GM12878 (cell line): ENCODE measurements at regions not wholly inside any gene's neighbourhood (a gene's known extent, or its start where the extent isn't known, plus 50 kb on each side); places are given as distances from the start of the nearest gene placed in this dataset.

ENCODE experiments used
- ESRRA ChIP-seq: IDR thresholded peaks from 2 replicates; pipeline ENCODE4 v1.6.1; 2012; ENCODE audit warnings: mild to moderate bottlenecking, low read length, improper control_type of control experiment
- HCFC1 ChIP-seq: fragments of 150-350 bp; IDR thresholded peaks from 2 replicates; pipeline ENCODE4 v1.6.1; 2014; ENCODE audit warnings: low read length
- POLR2A ChIP-seq: IDR thresholded peaks from 2 replicates; pipeline ENCODE4 v1.6.1; 2011; ENCODE audit warnings: low read depth, mild to moderate bottlenecking, low read length
- SIN3A ChIP-seq: IDR thresholded peaks from 2 replicates; pipeline ENCODE4 v1.6.1; 2012; ENCODE audit warnings: low read depth, low read length, improper control_type of control experiment
- SMC3 ChIP-seq: IDR thresholded peaks from 2 replicates; pipeline ENCODE4 v1.6.1; 2011; ENCODE audit warnings: low read length, improper control_type of control experiment, borderline replicate concordance
- SREBF2 ChIP-seq: IDR thresholded peaks from 2 replicates; pipeline ENCODE4 v1.6.1; 2012; ENCODE audit warnings: mild to moderate bottlenecking, low read length
- ZNF384 ChIP-seq: IDR thresholded peaks from 2 replicates; pipeline ENCODE4 v1.6.1; 2012; ENCODE audit warnings: low read depth, mild to moderate bottlenecking, low read length, improper control_type of control experiment, borderline replicate concordance
- TF ChIP-seq, protein P1 (sequence below), 3 experiments: IDR thresholded peaks in 2 of 3; conservative IDR thresholded peaks in 1 of 3; 2 replicates each; pipeline ENCODE4 v1.5.1; 2011; ENCODE audit warnings: low read depth in 3 of 3, low read length in 3 of 3, mild to moderate bottlenecking in 3 of 3, control low read depth in 2 of 3, moderate library complexity in 2 of 3, inconsistent platforms in 1 of 3, mixed read lengths in 1 of 3; ENCODE audit not compliant: control insufficient read depth in 2 of 3, insufficient read depth in 1 of 3; ENCODE audit errors: extremely low read depth in 1 of 3
- TF ChIP-seq, protein P2 (sequence below): IDR thresholded peaks from 2 replicates; pipeline ENCODE4 v1.6.1; 2012; ENCODE audit warnings: low read depth, low read length, improper control_type of control experiment
- TF ChIP-seq, protein P3 (sequence below): fragments of 450-650 bp; IDR thresholded peaks from 2 replicates; pipeline ENCODE4 v1.6.1; 2016; ENCODE audit warnings: mild to moderate bottlenecking

DNA sequence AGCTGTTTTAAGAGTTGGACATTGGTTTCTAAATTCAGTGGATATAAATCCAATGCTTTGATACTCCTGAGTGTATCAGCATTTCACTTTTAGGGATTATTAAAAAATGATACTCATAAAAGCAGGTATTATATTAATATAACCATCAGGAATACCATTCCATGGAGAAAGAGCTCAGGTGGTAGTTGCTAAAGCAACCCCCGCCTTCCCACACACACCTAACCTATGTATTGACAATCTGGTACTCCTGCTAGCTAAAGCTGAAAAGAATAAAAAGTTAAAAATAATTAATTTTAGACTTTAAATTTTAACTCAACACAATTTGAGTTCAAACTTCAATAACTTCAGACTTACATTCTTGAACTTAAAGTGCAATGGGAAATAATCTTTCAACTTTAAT is 717.1 kb upstream of the HS3ST1 start:
- no peak for TF ChIP-seq SIN3A
- TF ChIP-seq POLR2A, result no peak
- no peak for TF ChIP-seq ZNF384
- TF ChIP-seq, protein P1, sequence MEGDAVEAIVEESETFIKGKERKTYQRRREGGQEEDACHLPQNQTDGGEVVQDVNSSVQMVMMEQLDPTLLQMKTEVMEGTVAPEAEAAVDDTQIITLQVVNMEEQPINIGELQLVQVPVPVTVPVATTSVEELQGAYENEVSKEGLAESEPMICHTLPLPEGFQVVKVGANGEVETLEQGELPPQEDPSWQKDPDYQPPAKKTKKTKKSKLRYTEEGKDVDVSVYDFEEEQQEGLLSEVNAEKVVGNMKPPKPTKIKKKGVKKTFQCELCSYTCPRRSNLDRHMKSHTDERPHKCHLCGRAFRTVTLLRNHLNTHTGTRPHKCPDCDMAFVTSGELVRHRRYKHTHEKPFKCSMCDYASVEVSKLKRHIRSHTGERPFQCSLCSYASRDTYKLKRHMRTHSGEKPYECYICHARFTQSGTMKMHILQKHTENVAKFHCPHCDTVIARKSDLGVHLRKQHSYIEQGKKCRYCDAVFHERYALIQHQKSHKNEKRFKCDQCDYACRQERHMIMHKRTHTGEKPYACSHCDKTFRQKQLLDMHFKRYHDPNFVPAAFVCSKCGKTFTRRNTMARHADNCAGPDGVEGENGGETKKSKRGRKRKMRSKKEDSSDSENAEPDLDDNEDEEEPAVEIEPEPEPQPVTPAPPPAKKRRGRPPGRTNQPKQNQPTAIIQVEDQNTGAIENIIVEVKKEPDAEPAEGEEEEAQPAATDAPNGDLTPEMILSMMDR (IDR thresholded peaks at IDR 0.05 in 2 of 3, conservative IDR thresholded peaks at IDR 0.05 in 1 of 3; ENCODE audit: control insufficient read depth in 2 of 3, extremely low read depth in 1 of 3, insufficient read depth in 1 of 3, low read depth in 3 of 3, low read length in 3 of 3), result no peak
- TF ChIP-seq HCFC1, result no peak
- TF ChIP-seq, protein P2, sequence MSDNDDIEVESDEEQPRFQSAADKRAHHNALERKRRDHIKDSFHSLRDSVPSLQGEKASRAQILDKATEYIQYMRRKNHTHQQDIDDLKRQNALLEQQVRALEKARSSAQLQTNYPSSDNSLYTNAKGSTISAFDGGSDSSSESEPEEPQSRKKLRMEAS, result no peak
- no peak for TF ChIP-seq SREBF2
- TF ChIP-seq SMC3, result no peak
- TF ChIP-seq, protein P3, sequence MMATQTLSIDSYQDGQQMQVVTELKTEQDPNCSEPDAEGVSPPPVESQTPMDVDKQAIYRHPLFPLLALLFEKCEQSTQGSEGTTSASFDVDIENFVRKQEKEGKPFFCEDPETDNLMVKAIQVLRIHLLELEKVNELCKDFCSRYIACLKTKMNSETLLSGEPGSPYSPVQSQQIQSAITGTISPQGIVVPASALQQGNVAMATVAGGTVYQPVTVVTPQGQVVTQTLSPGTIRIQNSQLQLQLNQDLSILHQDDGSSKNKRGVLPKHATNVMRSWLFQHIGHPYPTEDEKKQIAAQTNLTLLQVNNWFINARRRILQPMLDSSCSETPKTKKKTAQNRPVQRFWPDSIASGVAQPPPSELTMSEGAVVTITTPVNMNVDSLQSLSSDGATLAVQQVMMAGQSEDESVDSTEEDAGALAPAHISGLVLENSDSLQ, result no peak
- TF ChIP-seq ESRRA, result no peak
